Memory B cell (primary cell): ENCODE measurements at regions not wholly inside any gene's neighbourhood (a gene's known extent, or its start where the extent isn't known, plus 50 kb on each side); places are given as distances from the start of the nearest gene placed in this dataset.

Experiments
- ATAC-seq: fragments of 150-1000 bp; cut with Tn5 transposase; 2 replicates; pipeline ENCODE4 v1.10.0; 2021; ENCODE audit warnings: low read depth, mild to moderate bottlenecking, moderate library complexity
- DNase-seq, 2 donors: peaks; one replicate each; pipeline ENCODE4 v3.0.0; 2022; ENCODE audit warnings: low spot score in 2 of 2
- H3K27ac Mint-ChIP-seq: one replicate; pipeline ENCODE4 v1.8.0; 2022; ENCODE audit warnings: mild to moderate bottlenecking, moderate library complexity, mixed read lengths
- H3K27me3 Mint-ChIP-seq: one replicate; pipeline ENCODE4 v1.8.0; 2022; ENCODE audit warnings: mixed read lengths
- H3K36me3 Mint-ChIP-seq: one replicate; pipeline ENCODE4 v1.8.0; 2022; ENCODE audit warnings: mild to moderate bottlenecking, mixed read lengths
- H3K4me1 Mint-ChIP-seq: one replicate; pipeline ENCODE4 v1.8.0; 2022; ENCODE audit warnings: mixed read lengths
- H3K4me3 Mint-ChIP-seq: one replicate; pipeline ENCODE4 v1.8.0; 2022; ENCODE audit warnings: mild to moderate bottlenecking, moderate library complexity, mixed read lengths
- H3K9me3 Mint-ChIP-seq: one replicate; pipeline ENCODE4 v1.8.0; 2022; ENCODE audit warnings: mixed read lengths

DNA sequence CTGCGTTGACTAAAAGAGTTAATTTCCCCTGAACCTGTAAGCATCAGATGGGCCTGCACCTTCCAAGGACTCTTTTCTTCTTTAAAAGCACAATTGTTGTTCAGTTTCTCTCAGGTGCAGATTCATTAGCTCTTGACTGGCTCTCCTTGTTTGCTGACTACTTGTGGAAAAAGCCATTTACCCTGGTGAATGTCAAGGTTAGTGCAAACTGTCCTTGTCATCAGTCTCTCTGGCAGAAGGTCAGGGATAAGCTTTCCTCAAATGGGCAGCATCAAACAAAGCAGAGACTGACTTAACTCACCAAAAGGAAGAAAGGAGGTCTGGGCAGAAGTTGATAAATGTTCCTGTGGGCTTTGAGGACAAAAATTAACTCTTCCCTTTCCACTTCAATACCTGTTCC, 922.7 kb downstream of the BCL11A start:
- peaks cover 2% of the 10 kb centered on the region for H3K36me3 Mint-ChIP-seq
- H3K27ac Mint-ChIP-seq: no peak overlapping the region
- no peaks in the 10 kb centered on the region for H3K4me1 Mint-ChIP-seq
- H3K4me3 Mint-ChIP-seq: no peak overlapping the region
- H3K9me3 Mint-ChIP-seq: peaks cover 5% of the 10 kb centered on the region
- ATAC-seq (no peak), DNase-seq (no peak)
- H3K27me3 Mint-ChIP-seq: no peaks in the 10 kb centered on the region

DNA sequence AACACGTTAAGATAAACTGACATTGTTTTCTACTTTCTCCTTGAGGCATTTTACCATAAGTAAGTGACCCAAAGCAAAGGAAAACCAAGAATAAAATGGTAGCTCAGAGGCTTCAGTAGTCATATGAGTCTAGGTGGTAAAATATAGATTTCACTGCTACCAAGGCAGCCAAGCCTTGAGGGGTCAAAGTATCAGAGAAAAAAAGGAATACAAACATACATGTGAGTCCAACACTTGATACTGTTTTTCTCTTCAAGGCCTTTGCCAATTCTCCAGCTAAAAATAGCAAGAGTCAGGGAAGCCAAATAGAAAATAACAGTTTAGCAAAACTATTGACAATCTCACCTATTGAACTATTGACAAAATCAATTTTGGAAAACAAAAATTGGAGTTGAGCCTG, 925.9 kb downstream of the BCL11A start:
- ATAC-seq (no peak), DNase-seq (no peak)
- no peak overlapping the region for H3K4me3 Mint-ChIP-seq
- no peak overlapping the region for H3K27ac Mint-ChIP-seq
- H3K36me3 Mint-ChIP-seq: peaks cover 2% of the 10 kb centered on the region
- peaks cover 11% of the 10 kb centered on the region for H3K4me1 Mint-ChIP-seq
- peaks cover 1% of the 10 kb centered on the region for H3K27me3 Mint-ChIP-seq
- H3K9me3 Mint-ChIP-seq: peaks cover 5% of the 10 kb centered on the region

DNA sequence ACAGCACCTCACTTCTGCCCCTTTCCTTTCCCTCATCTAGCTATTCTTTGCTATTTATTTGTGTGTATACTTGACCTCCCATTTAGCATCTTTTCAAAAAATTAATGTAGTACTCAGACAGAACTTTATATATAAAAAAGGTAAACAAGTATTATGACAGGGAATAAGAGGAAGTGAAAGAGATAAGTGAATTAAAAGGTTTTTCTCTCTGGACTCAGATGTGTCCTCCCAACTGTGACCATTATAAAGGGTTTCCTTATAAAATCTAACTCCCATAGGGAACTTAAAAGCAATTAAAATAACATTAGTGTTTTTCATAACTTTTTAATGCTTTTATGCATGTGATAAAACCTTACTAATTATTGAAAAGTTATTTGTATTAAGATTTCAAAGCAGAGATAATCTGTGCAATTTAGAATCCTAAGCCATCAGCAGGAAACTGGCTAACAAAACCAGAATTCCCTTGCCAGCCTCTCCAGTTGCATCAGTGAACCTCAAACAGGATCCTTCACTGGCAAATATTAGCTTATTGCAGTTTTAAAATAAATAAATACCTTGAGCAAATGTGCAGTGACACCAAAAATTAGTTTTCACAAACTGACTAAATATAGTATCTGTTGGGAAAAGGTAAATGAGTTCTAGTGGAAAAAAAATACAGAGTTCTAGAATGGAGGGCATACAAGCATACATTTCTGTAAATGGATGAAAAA, 930.7 kb downstream of the BCL11A start:
- no peaks in the 10 kb centered on the region for H3K36me3 Mint-ChIP-seq
- peaks cover 2% of the 10 kb centered on the region for H3K9me3 Mint-ChIP-seq
- H3K4me1 Mint-ChIP-seq: peaks cover 18% of the 10 kb centered on the region
- no peak for DNase-seq
- no peak overlapping the region for H3K4me3 Mint-ChIP-seq
- H3K27ac Mint-ChIP-seq: no peak overlapping the region
- H3K27me3 Mint-ChIP-seq: peaks cover 3% of the 10 kb centered on the region
- peak; percentile 64 for ATAC-seq

DNA sequence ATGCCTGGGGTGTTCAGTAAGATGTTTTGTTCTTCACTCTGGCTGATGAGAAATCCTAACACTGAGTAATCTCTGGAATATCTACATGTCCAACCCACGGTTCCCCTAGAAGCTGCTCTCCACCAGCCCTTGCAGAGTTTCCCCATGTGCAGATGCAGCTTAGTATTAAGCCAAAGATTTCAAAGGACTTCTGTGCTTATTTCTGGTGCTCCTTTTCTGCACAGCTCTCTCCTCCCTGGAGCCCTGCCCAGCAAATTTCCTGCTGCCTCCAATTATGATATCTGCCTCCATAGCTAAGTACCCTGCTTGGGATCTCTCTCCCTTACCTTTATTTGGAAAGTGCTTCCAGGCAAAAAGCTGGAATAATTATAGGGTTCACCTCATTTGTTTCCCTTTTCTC, 949.3 kb downstream of the BCL11A start:
- no peak overlapping the region for H3K27ac Mint-ChIP-seq
- DNase-seq (no peak), ATAC-seq (no peak)
- no peaks in the 10 kb centered on the region for H3K36me3 Mint-ChIP-seq
- H3K27me3 Mint-ChIP-seq: no peaks in the 10 kb centered on the region
- no peaks in the 10 kb centered on the region for H3K4me1 Mint-ChIP-seq
- H3K4me3 Mint-ChIP-seq: no peak overlapping the region
- H3K9me3 Mint-ChIP-seq: peaks cover 6% of the 10 kb centered on the region

DNA sequence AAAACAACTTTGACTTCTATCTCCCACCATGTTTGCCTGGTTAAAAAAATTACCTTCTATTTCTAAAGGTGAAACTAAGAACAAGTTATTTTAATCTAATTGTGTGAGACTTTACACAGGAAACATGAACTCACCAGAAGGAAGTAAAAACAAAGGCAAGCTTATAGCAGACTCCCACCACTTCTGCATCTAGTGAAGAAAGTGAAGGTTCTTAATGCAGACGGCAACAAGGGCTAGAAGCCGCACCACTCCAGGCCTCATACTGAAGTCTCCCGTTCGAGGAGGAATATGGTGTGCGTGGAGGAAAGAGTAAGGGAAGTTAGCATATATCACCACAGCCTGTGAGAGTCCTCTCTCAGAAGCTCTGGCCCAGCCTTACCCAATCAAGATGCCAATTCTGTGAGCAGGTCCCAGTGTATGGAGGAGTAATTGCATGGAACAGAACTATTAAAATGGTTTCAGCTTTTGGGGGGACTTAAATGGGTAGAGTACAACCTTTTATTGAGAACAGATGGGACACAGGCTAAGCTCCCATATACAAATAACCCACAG, 958.7 kb downstream of the BCL11A start:
- H3K27ac Mint-ChIP-seq: peak overlapping the region; percentile 58
- H3K4me1 Mint-ChIP-seq: peaks cover 14% of the 10 kb centered on the region
- H3K4me3 Mint-ChIP-seq: peak overlapping the region; percentile 35
- H3K36me3 Mint-ChIP-seq: peaks cover 2% of the 10 kb centered on the region
- H3K9me3 Mint-ChIP-seq: peaks cover 8% of the 10 kb centered on the region
- no peak for DNase-seq
- peak; percentile 81 for ATAC-seq
- no peaks in the 10 kb centered on the region for H3K27me3 Mint-ChIP-seq

- H3K27ac Mint-ChIP-seq: no peak overlapping the region
- peaks cover 14% of the 10 kb centered on the region for H3K4me1 Mint-ChIP-seq
- no peak overlapping the region for H3K4me3 Mint-ChIP-seq
- H3K9me3 Mint-ChIP-seq: no peaks in the 10 kb centered on the region
- ATAC-seq (no peak), DNase-seq (no peak)
- no peaks in the 10 kb centered on the region for H3K27me3 Mint-ChIP-seq
- H3K36me3 Mint-ChIP-seq: no peaks in the 10 kb centered on the region
Observed at GRCh38 chr2:59590798-59591197, 962.7 kb downstream of the BCL11A start.

GRCh38 chr2:59589881-59590280, 963.6 kb downstream of the BCL11A start:
- no peak overlapping the region for H3K4me3 Mint-ChIP-seq
- H3K9me3 Mint-ChIP-seq: no peaks in the 10 kb centered on the region
- peaks cover 13% of the 10 kb centered on the region for H3K4me1 Mint-ChIP-seq
- no peaks in the 10 kb centered on the region for H3K36me3 Mint-ChIP-seq
- DNase-seq: no peak
- no peak overlapping the region for H3K27ac Mint-ChIP-seq
- no peak for ATAC-seq
- H3K27me3 Mint-ChIP-seq: no peaks in the 10 kb centered on the region

- no peaks in the 10 kb centered on the region for H3K9me3 Mint-ChIP-seq
- H3K27me3 Mint-ChIP-seq: no peaks in the 10 kb centered on the region
- no peak overlapping the region for H3K27ac Mint-ChIP-seq
- H3K4me1 Mint-ChIP-seq: peaks cover 4% of the 10 kb centered on the region
- H3K4me3 Mint-ChIP-seq: no peak overlapping the region
- ATAC-seq: no peak
- H3K36me3 Mint-ChIP-seq: no peaks in the 10 kb centered on the region
- no peak for DNase-seq
Observed at GRCh38 chr2:59588286-59588685, 965.2 kb downstream of the BCL11A start.

DNA sequence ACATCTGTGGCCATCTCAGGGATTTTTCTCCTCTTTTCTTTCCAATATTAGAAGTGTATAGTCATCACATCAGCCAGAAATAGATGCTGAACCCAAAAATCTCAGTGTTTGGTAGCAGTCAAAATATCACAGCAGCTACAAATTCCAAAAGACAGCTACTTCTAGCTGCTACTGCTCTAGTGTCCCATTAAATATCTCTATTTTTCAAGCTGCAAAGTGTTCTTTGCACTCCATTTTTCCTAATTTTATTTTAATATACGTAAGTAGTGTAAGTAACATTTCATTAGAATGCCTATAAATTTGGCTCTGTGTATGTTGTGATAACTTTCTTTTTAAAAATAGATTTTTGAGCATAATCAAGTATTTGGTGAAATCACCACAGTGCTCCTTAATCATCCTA, 967.3 kb downstream of the BCL11A start:
- Mint-ChIP-seq H3K9me3 (no peaks in the 10 kb centered on the region), H3K27me3 (no peaks in the 10 kb centered on the region), H3K36me3 (no peaks in the 10 kb centered on the region), H3K27ac (no peak overlapping the region), H3K4me3 (no peak overlapping the region), H3K4me1 (peaks cover 7% of the 10 kb centered on the region)
- DNase-seq (no peak), ATAC-seq (no peak)

GRCh38 chr2:59585655-59586054, 967.8 kb downstream of the BCL11A start:
- no peak overlapping the region for H3K27ac Mint-ChIP-seq
- H3K4me1 Mint-ChIP-seq: peaks cover 7% of the 10 kb centered on the region
- no peaks in the 10 kb centered on the region for H3K27me3 Mint-ChIP-seq
- ATAC-seq (no peak), DNase-seq (no peak)
- H3K9me3 Mint-ChIP-seq: no peaks in the 10 kb centered on the region
- H3K36me3 Mint-ChIP-seq: no peaks in the 10 kb centered on the region
- H3K4me3 Mint-ChIP-seq: no peak overlapping the region

DNA sequence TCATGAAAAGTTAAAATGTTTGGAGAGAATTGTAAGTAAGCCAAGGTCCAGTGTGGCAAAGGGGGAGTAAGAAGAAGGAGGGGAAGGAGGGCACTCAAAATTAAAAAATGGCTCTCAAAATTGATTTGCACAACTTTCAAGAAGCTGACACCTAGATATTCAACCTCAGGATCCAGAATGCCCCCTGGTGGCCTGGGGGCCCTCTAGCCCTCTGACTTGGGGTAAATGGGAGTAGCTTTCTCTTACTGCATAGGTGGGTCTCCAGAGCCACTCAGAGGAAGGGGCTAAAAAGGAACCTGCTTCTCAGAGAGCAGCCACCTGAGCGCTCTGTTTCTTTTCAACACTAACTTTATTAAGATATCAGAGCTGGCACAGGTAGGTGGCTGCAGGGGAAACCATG, 968.5 kb downstream of the BCL11A start:
- Mint-ChIP-seq H3K27ac (no peak overlapping the region), H3K9me3 (no peaks in the 10 kb centered on the region), H3K36me3 (no peaks in the 10 kb centered on the region), H3K27me3 (no peaks in the 10 kb centered on the region), H3K4me3 (no peak overlapping the region), H3K4me1 (peaks cover 5% of the 10 kb centered on the region)
- ATAC-seq (no peak), DNase-seq (no peak)

DNA sequence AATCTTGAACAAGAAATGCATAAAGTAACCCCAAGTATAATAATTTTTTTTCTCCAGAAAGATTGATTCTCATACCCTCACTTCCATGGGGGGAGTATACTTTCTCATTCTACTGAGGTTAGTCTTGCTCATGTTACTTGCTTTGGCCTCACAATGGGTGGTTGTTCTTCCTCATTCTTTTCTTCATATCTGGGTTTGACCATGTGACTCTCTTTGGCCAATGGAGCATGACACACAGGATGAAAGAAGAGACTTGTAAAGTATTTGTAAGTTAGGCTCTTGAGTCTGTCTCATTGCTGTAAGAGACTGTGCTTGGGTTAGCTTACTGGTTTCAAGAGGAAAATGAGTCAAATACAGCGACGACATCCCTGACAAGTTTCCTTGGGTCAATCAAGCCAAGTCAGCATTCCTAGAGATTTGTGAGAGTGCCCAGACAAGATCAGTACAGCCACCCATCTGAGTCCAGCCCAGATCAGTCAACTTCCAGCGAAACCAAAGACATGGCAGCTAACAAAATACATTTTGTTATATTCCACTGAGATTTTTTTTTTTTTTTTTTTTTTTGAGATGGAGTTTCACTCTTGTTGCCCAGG, 970.2 kb downstream of the BCL11A start:
- DNase-seq (no peak), ATAC-seq (peak; percentile 34)
- Mint-ChIP-seq H3K4me1 (peaks cover 5% of the 10 kb centered on the region), H3K27ac (no peak overlapping the region), H3K9me3 (no peaks in the 10 kb centered on the region), H3K4me3 (no peak overlapping the region), H3K36me3 (no peaks in the 10 kb centered on the region), H3K27me3 (no peaks in the 10 kb centered on the region)

- Mint-ChIP-seq H3K4me3 (no peak overlapping the region), H3K36me3 (no peaks in the 10 kb centered on the region), H3K4me1 (peaks cover 9% of the 10 kb centered on the region), H3K27me3 (no peaks in the 10 kb centered on the region), H3K27ac (no peak overlapping the region), H3K9me3 (no peaks in the 10 kb centered on the region)
- ATAC-seq (no peak), DNase-seq (no peak)
Observed at GRCh38 chr2:59578349-59578748, 975.1 kb downstream of the BCL11A start.

DNA sequence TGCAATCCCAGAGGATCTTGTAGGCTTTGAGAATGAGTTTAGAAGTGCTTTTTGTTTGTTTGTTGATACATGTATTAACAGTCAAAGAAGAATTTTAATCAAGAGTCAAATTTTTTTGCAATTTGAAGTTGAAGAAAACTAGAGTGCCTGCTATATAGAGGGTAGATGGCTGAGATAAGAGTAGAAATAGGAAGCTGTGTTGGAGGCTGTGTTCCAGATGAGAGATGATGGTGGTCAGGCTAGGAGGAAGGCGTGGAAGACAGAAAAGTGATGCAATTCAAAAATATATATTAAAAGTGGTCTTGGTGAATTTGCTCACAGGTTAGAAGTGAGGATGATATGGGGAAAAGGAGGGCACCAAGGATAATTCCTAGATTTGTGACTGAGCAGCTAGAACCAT, 978.3 kb downstream of the BCL11A start:
- DNase-seq: no peak
- no peak for ATAC-seq
- Mint-ChIP-seq H3K36me3 (no peaks in the 10 kb centered on the region), H3K4me3 (no peak overlapping the region), H3K9me3 (no peaks in the 10 kb centered on the region), H3K27ac (no peak overlapping the region), H3K27me3 (peaks cover 2% of the 10 kb centered on the region), H3K4me1 (peaks cover 8% of the 10 kb centered on the region)

DNA sequence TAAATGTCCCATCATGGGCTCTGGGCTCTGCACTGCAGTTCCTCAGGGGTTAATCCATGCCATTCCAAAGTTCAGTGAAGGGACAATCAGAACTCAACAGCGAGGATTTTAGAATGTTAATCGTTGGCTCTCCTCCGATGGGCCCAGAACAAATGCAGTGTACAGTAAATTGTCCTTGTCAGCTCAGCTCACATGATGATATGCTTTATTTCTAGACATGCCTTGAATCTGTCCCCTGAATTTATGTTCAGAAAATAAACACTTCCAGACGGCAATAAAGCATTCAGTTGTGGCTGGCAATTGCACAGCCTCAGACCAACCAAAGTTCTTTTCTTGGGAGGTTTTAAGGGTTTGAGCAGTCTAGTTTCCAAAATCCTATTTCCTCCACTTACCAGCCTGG, 981.2 kb downstream of the BCL11A start:
- H3K36me3 Mint-ChIP-seq: no peaks in the 10 kb centered on the region
- no peak for DNase-seq
- peaks cover 8% of the 10 kb centered on the region for H3K4me1 Mint-ChIP-seq
- H3K9me3 Mint-ChIP-seq: no peaks in the 10 kb centered on the region
- H3K27ac Mint-ChIP-seq: no peak overlapping the region
- peaks cover 6% of the 10 kb centered on the region for H3K27me3 Mint-ChIP-seq
- H3K4me3 Mint-ChIP-seq: no peak overlapping the region
- ATAC-seq: no peak
